DMS 273 (cell line): ENCODE measurements at regions not wholly inside any gene's neighbourhood (a gene's known extent, or its start where the extent isn't known, plus 50 kb on each side); places are given as distances from the start of the nearest gene placed in this dataset.
"Not testable (repeated sequence)": the region's sequence is repeated elsewhere in the genome, so short reads cannot be mapped to it uniquely, and the experiment has no call there.

Experiments
- DNase-seq: peaks from one replicate; lab custom pipeline; 2025; ENCODE audit not compliant: unreplicated experiment; lab: John Stamatoyannopoulos, UW

GRCh38 chr2:18049325-18049724 is 170.9 kb downstream of the KCNS3 start:
- no peak for DNase-seq

DNA sequence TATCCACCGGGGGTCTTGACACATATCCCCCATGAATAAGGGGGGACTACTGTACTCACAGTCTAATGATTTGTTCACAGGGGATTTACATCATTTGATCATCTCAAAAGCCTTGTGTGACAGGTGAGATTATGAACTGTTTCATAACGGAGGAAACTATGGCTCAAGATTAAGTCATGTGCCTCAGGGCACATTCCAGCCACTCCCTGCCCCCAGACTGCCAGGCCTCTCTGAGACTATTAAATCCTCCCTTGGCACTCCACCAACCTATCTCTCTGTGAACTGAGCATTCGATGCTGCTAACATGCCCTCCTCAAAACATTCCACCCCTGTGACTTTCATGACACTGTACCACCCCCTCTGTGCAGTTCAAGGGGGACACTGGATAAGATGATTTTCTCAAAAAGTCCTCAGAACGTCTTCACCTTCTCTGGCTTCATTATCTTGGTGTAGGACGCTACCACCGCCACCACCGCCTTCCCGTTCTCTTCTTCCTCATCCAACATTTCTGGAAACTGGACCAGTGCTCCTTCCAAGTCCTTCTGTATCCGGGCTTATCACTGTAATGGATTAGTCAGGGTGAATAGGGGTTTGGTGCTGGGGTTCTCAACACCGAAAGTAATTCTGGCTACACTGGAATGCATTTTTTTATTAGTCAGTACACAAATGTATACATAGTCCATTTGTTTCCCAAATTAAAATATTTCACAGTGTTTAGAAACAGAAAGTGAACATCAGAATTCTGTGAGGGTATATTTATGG is 169.6 kb downstream of the KCNS3 start:
- DNase-seq: no peak

- no peak for DNase-seq
Measured at GRCh38 chr2:18047213-18047611, 168.7 kb downstream of the KCNS3 start.

DNA sequence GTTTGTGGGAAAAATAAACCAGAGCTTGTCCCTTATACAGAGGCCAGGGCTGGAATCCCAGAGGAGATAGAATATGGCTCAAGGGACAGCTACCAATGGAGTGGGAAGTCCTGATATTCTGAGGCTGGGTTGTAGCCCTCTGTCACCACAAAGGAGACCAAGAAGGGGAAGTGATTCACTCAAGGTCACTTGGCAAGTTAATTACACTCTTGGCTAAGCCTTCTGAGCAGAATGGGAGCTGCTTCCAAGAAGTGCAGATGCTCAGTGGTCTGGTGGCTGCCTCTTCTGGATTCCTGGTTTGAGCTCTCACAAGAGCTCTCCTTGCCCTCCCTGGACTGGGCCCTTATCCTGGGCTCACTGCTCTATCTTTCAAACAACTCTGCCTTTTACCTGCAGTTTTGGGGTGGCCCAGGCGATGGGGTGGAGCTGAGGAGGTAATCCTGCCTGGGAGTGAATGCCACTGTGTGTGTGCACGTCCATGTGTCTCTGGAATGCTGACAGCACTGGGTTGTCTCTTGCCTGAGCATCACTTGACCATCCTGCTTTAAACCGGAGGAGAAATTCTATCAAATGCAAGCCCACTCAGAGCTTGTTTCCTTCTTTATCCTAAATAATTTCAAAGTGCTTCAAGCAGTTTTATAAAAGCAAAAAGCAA is 168.2 kb downstream of the KCNS3 start:
- DNase-seq: no peak

GRCh38 chr2:18046017-18046416 is 167.6 kb downstream of the KCNS3 start:
- DNase-seq: no peak

DNA sequence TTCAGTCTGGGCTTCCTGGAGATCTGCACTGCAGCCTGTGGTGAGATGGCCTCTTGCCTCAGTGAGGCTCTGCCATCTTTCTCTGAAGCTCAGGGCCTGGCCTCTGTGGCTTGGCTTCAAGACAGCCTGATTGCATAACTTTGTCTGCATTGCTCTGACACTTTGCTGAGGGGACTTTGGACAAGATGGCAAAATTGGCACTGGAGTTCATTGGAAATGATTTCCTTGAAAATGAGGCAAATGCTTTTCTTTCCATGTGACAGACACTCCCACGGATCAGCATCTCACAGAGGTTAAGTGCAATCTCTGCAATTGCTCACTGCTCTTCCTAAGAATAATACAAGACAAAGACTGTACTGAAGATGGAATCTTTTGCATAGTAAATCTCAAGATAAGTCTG is 166.8 kb downstream of the KCNS3 start:
- no peak for DNase-seq

DNA sequence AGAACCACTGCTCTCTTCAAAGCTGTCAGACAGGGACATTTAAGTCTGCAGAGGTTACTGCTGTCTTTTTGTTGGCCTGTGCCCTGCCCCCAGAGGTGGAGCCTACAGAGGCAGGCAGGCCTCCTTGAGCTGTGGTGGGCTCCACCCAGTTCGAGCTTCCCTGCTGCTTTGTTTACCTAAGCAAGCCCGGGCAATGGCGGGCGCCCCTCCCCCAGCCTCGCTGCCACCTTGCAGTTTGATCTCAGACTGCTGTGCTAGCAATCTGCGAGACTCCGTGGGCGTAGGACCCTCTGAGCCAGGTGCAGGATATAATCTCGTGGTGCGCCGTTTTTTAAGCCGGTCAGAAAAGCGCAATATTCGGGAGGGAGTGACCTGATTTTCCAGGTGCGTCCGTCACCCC is 138.9 kb downstream of the KCNS3 start:
- not testable (repeated sequence) for DNase-seq

- no peak for DNase-seq
Measured at GRCh38 chr2:18009891-18010290, 131.4 kb downstream of the KCNS3 start.

- DNase-seq: no peak
Measured at GRCh38 chr2:18005411-18005810, 126.9 kb downstream of the KCNS3 start.

GRCh38 chr2:18001671-18002070 is 123.2 kb downstream of the KCNS3 start:
- peak; percentile 3 for DNase-seq

DNA sequence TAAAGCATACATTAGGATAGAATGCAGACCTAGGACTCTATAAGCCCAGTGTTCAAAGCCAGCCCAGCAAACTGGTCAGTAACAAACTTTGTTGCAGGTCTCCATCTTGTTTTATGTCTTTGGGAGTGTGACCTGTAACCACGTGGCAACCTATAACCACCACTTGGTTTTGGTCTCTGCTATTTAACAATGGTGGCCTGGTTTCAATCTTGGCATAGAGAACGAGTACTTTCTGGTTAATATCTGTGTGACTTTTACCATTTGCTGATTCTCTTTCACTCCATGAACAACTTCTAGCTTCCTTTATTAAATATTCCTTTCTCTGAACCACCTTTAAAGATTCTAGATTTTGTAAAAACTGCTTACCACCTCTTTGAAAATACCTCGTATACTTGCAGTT is 118.5 kb downstream of the KCNS3 start:
- no peak for DNase-seq

DNA sequence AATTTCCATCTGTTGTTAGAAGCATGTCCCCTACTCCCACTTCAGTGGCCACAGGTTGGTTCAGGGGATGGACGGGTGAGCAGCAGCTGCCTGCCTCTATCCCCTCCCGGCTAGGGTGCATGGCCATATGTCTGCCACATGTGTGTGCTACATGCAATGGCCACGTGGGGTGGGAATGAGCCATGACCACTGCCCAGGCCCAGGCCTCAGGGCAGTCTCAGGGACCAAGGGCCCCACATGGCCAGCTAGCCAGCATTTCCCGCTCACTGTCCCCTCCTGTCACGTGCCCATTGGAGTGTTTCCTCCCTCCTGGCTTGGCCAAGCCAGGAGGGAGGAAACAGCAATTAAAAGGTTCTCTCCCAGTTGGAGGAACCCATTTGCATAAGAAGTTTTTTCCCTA is 117.1 kb downstream of the KCNS3 start:
- DNase-seq: peak; percentile 5
